ENCODE measurements at regions not wholly inside any gene's neighbourhood (a gene's known extent, or its start where the extent isn't known, plus 50 kb on each side); places are given as distances from the start of the nearest gene placed in this dataset.

DNA sequence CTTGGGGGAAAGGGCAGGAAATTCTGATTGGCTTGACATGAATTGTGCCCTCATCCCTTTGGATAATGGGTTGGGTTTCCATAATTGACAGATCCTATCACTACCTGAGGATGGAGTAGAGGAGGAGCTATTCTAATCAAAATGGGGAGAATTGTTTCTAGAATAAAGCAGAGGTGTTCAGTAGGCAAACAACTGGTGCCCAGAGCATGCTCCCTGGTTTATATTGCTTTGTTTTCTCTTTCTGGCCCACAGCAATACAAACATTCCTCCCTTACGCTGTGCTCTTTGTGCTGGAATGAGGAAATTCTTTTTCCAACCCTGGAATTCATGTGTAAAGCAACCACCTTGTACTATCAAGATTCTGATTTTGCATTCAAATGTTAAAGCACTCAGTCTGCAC, 147.4 kb downstream of the RASSF9 start:
- no peak for DNase-seq

DNA sequence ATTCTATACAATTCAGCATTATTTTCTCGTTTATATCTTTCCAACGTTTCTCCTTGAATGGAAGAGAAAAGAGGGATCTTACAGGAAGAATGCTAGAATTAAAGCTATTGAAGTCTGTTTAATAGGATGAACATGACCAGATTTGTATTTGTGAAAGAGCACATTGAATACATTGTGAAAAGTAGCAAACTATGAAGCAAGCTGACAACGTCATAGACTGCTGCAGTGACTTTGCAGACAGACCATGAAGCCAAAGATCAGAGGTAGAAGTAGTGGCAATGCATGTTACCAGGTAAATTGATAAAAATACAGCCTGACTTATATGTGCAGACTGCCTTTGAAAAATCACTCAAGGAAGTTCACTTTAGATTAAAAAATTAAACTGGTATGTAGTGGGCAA, 146.1 kb downstream of the RASSF9 start:
- DNase-seq, result no peak

DNA sequence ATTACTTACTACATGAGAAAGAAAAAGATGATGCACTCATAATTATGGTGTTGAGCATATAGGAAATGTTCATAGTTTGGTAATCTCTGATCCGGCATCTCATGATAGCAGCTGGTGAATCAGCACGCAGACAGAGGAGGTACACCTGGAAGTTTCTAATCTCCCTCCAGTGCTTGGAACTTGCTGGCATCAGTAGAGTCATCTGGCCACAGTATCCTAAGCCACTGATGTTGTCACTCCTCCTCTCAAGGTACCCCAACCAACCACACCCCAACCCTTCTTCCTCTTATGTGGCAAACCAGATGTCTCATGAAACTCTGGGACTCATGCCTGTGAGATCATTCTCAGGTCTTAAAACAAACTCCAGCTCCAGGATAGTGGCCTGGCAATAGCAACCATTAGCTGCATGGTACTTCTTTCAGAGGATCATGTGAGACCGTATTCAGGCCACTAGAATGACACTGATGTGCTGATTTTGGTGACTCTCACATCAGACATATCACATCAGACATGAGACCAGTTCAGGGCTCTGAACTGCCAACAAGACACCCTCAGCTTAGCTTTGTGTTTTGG, 143.0 kb downstream of the RASSF9 start:
- DNase-seq, result no peak

DNA sequence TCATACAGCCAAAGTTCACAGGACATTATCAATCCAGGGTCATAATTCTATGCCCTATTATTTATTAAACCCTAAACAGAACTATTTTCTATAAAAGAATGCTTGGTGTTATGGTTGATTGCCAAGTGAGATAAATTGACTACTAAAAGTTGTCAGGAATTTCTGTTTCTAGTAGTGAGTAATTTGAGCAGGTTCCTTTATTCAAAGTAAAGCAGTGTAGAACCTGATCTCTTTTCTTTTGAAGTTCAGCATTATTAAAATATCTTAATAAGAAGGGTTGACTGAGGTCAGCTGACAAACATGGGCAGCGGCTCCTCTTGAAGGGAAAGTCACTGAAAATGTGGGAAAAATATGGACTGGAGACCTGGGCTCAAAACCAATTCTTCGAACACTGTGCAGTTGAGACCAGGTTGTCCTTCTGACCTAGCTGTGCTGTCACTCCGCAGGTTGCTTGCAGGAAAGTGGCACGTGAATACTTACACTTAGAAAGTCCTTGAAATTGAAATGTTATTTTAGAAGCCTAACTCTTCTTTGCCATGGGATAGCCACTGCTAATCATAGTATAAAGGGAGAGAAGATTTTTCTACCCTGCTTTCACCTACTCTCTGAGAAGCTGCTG, 141.0 kb downstream of the RASSF9 start:
- no peak for DNase-seq

DNA sequence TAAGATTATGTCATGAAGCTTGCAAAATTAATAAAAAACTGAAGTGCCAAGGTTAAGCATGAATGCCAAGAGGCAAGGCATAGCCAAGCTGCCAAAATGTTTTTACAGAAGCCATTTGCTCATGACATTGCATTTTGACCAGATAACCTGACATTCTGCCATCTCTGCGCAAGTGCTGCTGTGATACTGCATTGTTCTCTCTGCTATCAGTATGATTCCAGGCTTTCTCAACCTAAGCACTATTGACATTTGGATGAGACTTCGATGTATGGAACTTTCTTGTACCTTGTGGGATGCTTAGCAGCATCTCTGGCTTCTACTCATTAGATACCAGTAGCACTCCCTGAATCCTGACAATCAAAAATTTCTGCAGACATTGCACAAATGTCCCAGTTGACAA, 139.2 kb downstream of the RASSF9 start:
- no peak for DNase-seq

DNA sequence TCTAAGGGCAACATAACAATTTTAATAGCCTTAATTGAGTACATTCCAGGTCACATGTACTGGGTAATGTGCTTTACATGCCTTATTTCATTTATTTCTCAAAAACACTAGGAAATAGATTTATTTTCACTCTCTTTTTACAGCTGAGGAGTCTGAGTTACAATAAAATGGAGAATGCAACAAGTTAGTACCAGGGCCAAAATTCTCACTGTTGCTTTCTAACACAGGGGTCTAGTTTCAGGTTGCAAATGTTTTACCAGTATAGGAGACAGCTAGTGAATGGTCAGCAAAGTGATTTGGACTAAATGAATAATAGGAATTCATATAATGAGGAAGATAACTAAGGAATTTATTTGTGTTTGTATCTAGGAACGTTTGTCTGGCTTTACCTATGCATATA, 137.3 kb downstream of the RASSF9 start:
- DNase-seq, result no peak

DNA sequence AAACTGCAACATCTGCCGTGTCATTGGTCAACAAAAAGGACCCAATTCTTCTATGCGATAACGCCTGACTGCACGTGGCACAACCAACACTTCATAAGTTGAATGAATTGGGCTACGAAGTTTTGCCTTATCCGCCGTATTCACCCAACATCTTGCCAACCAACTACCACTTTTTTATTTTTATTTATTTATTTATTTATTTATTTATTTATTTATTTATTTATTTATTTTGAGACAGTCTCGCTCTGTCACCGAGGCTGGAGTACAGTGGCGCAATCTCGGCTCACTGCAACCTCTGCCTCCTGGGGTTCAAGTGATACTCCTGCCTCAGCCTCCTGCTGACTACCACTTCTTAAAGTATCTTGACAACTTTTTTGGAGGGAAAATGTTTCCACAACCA, 127.4 kb downstream of the RASSF9 start:
- DNase-seq, result no peak

DNA sequence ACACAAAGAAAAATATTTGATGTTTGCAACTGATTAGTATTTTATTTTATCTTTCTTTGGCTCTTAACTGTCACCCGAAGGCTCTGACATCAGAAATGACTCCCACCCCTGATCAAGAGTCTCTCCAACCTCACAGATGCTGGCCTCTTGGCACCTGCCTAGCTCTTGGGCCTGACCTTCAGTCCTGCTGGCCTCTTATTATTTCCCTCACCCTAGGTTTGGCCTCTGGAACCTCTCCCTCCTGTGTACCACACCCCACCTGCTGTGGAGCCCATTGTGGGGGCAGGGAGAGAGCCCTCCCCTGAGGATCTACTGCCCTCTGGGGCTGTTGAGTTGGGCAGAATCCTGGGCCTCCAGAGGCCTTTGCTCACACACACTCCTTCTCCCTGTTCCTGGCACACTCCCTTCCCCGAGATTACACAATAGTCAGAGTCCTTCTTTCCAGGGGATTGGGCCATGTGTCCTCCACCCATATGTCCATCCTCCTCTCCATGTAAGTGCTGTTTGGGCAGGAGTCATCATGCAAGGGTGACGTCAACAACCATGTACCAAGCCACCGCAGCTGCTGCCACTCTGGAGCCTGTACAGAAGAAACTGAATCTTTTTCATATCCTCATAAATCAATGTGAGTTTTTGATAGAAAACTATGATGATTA, 124.3 kb downstream of the RASSF9 start:
- DNase-seq, result no peak

DNA sequence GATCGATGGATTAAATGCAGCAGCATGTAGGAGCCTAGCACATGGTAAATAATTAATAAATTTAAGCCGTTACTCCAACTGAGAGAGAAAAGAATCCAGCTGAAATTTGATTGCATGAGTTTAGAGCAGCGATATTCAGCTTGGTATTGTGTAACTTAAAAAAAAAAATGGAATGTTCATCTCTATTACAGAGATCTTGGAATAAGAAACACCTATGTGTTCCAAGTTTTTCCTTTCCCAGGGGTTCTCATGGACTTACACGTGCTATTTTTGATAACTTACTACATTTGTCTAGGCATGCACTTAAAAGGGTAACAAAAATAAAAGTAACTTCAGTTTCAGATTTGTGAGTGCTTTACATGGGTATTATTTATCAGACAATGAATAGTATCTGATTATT, 122.8 kb downstream of the RASSF9 start:
- DNase-seq, result no peak

DNA sequence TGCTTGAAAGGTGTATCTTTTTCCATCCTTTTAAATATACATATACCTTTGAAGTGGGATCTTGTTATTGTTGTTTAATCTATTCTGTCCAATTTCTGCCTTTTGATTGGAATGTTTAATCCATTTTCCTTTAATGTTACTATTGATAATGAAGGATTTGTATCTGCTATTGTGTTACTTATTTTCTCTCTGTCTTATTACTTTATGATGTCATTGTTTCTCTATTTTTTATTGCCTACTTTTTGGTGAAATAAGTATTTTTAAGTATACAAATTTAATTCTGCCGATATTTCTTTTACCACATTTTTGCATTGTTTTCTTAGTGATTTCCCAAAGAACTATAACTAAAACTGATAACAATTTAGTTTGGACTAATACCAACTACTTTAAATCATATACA, 121.8 kb downstream of the RASSF9 start:
- DNase-seq, result no peak

DNA sequence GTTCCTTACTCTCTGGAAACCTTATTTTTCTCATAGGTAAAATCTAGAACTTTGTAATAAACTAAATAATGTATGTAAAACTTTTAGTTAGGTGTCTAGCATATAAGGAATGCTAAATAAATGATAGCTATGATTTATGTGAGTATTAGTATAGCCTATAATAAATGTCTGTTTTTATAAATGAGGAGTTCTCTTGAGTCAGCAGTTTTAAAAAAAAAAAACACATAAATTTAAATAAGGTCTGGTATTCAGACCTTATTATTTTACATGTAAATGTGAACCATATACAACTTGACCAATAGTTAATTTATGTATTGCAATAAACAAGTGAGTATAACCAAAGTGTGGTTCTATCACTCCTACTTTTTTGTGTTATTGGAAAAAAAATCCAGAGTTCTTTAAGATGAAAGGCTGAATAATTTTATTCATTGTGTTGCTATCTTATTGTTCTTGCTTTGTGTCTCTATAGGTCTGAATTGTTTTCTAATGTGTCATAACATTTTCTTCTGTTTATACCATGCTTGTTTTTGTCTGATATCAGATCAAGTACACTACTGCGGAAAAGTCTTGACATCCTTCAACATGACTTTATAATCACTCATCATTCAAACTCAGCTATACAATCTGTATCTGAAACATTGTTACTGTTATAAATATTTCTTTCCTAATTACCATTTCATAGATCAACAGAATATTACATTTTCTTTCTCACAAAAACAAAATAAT, 115.7 kb downstream of the RASSF9 start:
- DNase-seq, result no peak

DNA sequence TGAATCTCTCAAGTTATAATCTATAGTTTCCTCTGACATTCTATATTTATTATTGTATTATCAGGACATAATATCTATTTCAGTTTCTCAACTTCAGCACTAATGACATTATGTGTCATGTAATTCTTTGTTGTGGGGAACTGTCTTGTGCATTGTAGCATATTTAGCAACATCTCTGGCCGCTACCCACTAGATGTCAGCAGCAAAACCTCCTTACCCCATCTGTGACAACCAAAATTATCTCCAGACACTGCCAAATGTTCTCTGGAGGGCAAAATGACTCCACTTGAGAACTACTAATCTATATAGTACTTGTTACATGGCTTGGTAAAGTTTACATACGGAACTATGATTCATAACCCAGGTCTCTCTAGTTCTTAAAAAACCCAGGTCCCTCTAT, 110.2 kb downstream of the RASSF9 start:
- DNase-seq, result no peak

DNA sequence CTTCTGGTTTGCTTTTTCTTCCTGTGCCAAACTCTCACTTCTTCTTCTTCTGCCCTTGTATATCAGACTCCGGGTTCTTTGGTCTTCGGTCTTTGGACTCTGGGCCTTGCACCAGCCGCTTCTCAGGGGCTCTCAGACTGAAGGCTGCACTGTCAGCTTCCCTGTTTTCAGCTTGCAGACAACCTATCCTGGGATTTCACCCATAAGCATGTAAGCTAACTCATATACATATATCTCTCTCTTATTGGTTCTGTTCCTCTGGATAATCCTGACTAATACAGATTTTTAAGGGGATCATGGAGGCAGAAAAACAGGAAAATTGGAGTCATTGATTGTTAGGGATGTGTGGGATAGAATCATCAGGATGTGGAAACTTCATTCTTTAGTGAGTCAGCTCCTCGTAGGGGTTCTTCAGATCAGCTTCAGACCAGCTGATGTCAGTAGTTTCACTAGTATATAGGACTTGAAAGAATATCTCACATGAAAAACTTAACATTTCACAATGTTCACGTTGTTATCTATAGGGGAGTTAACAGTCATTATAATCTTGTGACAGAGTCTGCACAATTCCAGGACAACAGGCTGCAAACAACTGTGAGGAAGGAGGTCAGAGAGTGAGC, 102.9 kb downstream of the RASSF9 start:
- no peak for DNase-seq

DNA sequence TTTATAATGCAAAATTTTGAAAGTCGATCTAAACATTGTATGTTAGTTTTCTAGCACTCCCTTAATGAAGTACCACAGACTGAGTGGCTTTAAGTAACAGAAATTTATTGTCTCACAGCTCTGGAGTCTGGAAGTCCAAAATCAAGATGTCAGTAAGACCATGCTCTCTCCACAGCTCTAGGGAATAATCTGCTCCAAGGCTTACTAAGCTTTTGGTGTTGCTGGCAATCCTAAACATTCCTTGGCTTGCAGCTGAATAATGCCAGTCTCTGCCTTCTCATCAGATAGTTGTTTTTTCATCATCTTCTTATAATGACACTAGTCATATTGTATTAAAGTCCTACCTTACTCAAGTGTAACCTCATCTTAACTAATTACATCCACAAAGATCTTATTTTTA, 102.2 kb downstream of the RASSF9 start:
- no peak for DNase-seq

DNA sequence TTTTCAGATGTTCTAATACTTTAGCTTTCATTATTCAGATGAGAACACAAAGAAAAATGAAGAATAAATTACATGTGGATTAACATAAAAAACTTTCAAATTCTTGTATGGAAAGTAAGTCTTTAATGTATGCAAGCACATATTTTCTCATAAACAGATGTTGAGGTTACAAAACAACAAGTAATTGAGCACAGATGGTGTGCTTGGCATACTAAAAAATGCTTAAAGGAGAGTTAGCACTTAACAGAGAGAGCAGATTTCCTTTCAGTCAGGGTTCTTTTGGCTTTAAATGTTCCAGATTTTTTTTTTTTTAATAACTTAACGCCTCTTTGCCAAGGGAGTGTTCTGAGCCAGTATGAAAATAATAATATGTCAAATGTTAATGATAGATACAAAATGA, 96.0 kb downstream of the RASSF9 start:
- DNase-seq, result no peak

DNA sequence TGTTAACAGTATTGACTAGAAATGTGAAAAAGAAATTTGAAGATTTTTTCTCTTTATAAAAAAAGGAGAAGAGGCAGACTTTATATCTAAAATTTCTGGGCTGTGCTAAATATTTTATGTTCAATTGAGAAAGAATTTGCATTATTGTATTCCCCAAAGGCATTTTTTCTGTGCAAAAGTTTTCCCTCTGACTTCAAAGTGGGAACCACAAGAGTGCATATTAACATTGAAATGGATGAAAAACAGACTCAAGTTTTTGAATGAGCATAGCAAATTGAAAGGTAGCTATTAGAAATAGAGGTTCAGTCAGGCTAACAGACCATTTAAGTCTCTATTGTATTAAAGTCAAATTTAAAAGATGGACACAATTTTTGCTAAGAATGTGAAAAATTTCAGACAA, 95.2 kb downstream of the RASSF9 start:
- no peak for DNase-seq

DNA sequence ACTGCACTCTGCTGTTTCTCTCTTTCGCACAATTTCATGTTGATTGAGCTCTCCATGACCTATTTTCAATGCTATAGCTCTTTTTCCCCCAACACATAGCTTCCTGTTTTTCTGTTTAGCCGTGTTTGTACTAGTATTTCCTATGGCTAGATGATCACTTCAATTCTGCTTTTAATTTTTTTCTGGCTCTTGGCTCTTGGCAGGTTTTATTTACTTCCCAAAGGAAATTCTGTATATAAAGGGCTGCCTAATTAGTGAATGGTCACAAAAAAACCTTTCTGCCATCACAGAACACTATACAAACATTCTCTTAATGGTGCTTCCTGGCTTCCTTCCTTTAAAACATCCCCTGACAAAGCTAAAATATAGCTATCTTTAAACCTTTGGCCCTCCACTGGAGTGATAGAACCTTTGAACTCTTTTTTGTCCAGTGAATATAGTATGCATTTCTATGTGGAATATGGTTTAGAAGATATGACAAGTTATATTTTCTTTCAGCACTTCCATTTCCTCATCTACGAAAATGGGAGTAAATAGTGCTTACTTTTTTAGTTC, 88.2 kb downstream of the RASSF9 start:
- no peak for DNase-seq

Data from NCI-H187 (cell line).